ENCODE measurements at regions not wholly inside any gene's neighbourhood (a gene's known extent, or its start where the extent isn't known, plus 50 kb on each side); places are given as distances from the start of the nearest gene placed in this dataset.

- TF ChIP-seq GABPA (IDR thresholded peaks at IDR 0.05 in 1 of 2, conservative IDR thresholded peaks at IDR 0.05 in 1 of 2) (no peak), REST (IDR thresholded peaks at IDR 0.05) (no peak), CTCF (IDR thresholded peaks at IDR 0.05; ENCODE audit: low read depth, low read length, missing input control) (no peak), ATF3 (IDR thresholded peaks at IDR 0.05) (no peak), FOXA1 (IDR thresholded peaks at IDR 0.05) (no peak), JUND (IDR thresholded peaks at IDR 0.05) (no peak), NR2F2 (IDR thresholded peaks at IDR 0.05) (no peak)
Observed at GRCh38 chr7:80403686-80404241, 108.1 kb downstream of the GNAT3 start.

Data from liver (tissue), 3 donors.